B cell (primary cell): ENCODE measurements at regions not wholly inside any gene's neighbourhood (a gene's known extent, or its start where the extent isn't known, plus 50 kb on each side); places are given as distances from the start of the nearest gene placed in this dataset.

Source experiments
- CTCF ChIP-seq: fragments of 200-600 bp; IDR thresholded peaks from one replicate; pipeline ENCODE4 v1.8.0; 2022; ENCODE audit warnings: antibody characterized with exemption, mild to moderate bottlenecking
- EZH2 ChIP-seq: IDR thresholded peaks from 2 replicates; pipeline ENCODE4 v1.6.1; 2012; ENCODE audit warnings: borderline replicate concordance, low read depth, mild to moderate bottlenecking, moderate library complexity, low read length; ENCODE audit not compliant: insufficient read depth, poor library complexity, severe bottlenecking

GRCh38 chrX:98654565-98654964, 1755.5 kb downstream of the PCDH19 start:
- TF ChIP-seq CTCF (no peak), EZH2 (no peak)
